ENCODE measurements at regions not wholly inside any gene's neighbourhood (a gene's known extent, or its start where the extent isn't known, plus 50 kb on each side); places are given as distances from the start of the nearest gene placed in this dataset.

- TF ChIP-seq PRDM15 (CRISPR knock-in tag; IDR thresholded peaks at IDR 0.05) (no peak), ZNF281 (CRISPR knock-in tag; IDR thresholded peaks at IDR 0.05) (no peak), CTCF (IDR thresholded peaks at IDR 0.05) (no peak), ATF3 (CRISPR knock-in tag; conservative IDR thresholded peaks at IDR 0.05) (no peak), ZBTB43 (CRISPR knock-in tag; IDR thresholded peaks at IDR 0.05) (no peak), CREB1 (CRISPR knock-in tag; IDR thresholded peaks at IDR 0.05) (no peak), HMGXB4 (CRISPR knock-in tag; IDR thresholded peaks at IDR 0.05) (no peak), ZBTB21 (CRISPR knock-in tag; IDR thresholded peaks at IDR 0.05; ENCODE audit: borderline replicate concordance) (no peak), ATF2 (CRISPR knock-in tag; IDR thresholded peaks at IDR 0.05; ENCODE audit: borderline replicate concordance, low read depth) (no peak), ZNF423 (CRISPR knock-in tag; IDR thresholded peaks at IDR 0.05) (no peak), ZNF317 (CRISPR knock-in tag; IDR thresholded peaks at IDR 0.05; ENCODE audit: borderline replicate concordance, low read depth) (no peak)
Observed at GRCh38 chr13:63631006-63631405, 2215.4 kb upstream of the PCDH20 start.
